ENCODE measurements at regions not wholly inside any gene's neighbourhood (a gene's known extent, or its start where the extent isn't known, plus 50 kb on each side); places are given as distances from the start of the nearest gene placed in this dataset.

GRCh38 chr7:25665374-25665773, 437.1 kb upstream of the NPVF start:
- no peak overlapping the region for H3K4me3 ChIP-seq (ENCODE audit: low read length)
- no peak for DNase-seq (ENCODE audit: low read depth)
- TF ChIP-seq, protein P1, sequence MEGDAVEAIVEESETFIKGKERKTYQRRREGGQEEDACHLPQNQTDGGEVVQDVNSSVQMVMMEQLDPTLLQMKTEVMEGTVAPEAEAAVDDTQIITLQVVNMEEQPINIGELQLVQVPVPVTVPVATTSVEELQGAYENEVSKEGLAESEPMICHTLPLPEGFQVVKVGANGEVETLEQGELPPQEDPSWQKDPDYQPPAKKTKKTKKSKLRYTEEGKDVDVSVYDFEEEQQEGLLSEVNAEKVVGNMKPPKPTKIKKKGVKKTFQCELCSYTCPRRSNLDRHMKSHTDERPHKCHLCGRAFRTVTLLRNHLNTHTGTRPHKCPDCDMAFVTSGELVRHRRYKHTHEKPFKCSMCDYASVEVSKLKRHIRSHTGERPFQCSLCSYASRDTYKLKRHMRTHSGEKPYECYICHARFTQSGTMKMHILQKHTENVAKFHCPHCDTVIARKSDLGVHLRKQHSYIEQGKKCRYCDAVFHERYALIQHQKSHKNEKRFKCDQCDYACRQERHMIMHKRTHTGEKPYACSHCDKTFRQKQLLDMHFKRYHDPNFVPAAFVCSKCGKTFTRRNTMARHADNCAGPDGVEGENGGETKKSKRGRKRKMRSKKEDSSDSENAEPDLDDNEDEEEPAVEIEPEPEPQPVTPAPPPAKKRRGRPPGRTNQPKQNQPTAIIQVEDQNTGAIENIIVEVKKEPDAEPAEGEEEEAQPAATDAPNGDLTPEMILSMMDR (conservative IDR thresholded peaks at IDR 0.05; ENCODE audit: low read length) = no peak

GRCh38 chr7:25665903-25666670, 437.8 kb upstream of the NPVF start:
- no peak for DNase-seq (ENCODE audit: low read depth)
- H3K4me3 ChIP-seq (ENCODE audit: low read length) = no peak overlapping the region
- TF ChIP-seq, protein P1 (conservative IDR thresholded peaks at IDR 0.05; ENCODE audit: low read length) = no peak

- DNase-seq (ENCODE audit: low read depth) = no peak
- H3K4me3 ChIP-seq (ENCODE audit: low read length) = no peak overlapping the region
- TF ChIP-seq, protein P1 (conservative IDR thresholded peaks at IDR 0.05; ENCODE audit: low read length) = no peak
Observed at GRCh38 chr7:25666671-25667060, 438.4 kb upstream of the NPVF start.

GRCh38 chr7:25669281-25669781, 441.0 kb upstream of the NPVF start:
- DNase-seq (ENCODE audit: low read depth) = no peak
- TF ChIP-seq, protein P1 (conservative IDR thresholded peaks at IDR 0.05; ENCODE audit: low read length) = no peak

GRCh38 chr7:25669961-25670841, 441.9 kb upstream of the NPVF start:
- DNase-seq (ENCODE audit: low read depth) = no peak
- TF ChIP-seq, protein P1 (conservative IDR thresholded peaks at IDR 0.05; ENCODE audit: low read length) = no peak

More at GRCh38 chr7:25669281-25669781, 441.0 kb upstream of the NPVF start:
- H3K4me3 ChIP-seq (ENCODE audit: low read length) = no peak overlapping the region

DNA sequence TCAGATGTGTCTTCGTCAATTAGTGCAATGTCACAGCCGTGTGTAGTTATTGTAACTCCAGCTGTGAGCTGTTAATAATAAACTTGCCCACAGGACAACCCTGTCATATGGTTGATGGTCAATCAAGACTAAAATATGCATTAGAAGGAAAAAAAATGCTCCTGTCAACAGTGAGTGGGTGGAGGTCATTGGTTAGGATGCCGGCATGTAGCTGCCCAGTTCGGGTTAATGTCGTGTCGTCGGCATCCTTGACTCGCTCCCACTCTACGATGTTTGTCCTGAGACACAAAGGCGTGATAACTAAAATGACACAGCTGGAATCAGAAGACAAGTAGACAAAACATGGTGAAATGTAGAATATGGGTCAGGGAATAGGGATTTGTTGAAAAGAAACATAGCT, 442.8 kb upstream of the NPVF start:
- TF ChIP-seq, protein P1 (conservative IDR thresholded peaks at IDR 0.05; ENCODE audit: low read length) = no peak
- DNase-seq (ENCODE audit: low read depth) = no peak
- H3K4me3 ChIP-seq (ENCODE audit: low read length) = no peak overlapping the region

More at GRCh38 chr7:25669961-25670841, 441.9 kb upstream of the NPVF start:
- H3K4me3 ChIP-seq (ENCODE audit: low read length) = no peak overlapping the region
